HG03457 (cell line): ENCODE measurements at regions not wholly inside any gene's neighbourhood (a gene's known extent, or its start where the extent isn't known, plus 50 kb on each side); places are given as distances from the start of the nearest gene placed in this dataset.
"Not testable (repeated sequence)": the region's sequence is repeated elsewhere in the genome, so short reads cannot be mapped to it uniquely, and the experiment has no call there.

Source experiments
- ATAC-seq: cut with Tn5 transposase; IDR thresholded peaks from one replicate; pipeline ENCODE4 v1.9.1; 2021; ENCODE audit warnings: moderate number of reproducible peaks; ENCODE audit not compliant: unreplicated experiment

DNA sequence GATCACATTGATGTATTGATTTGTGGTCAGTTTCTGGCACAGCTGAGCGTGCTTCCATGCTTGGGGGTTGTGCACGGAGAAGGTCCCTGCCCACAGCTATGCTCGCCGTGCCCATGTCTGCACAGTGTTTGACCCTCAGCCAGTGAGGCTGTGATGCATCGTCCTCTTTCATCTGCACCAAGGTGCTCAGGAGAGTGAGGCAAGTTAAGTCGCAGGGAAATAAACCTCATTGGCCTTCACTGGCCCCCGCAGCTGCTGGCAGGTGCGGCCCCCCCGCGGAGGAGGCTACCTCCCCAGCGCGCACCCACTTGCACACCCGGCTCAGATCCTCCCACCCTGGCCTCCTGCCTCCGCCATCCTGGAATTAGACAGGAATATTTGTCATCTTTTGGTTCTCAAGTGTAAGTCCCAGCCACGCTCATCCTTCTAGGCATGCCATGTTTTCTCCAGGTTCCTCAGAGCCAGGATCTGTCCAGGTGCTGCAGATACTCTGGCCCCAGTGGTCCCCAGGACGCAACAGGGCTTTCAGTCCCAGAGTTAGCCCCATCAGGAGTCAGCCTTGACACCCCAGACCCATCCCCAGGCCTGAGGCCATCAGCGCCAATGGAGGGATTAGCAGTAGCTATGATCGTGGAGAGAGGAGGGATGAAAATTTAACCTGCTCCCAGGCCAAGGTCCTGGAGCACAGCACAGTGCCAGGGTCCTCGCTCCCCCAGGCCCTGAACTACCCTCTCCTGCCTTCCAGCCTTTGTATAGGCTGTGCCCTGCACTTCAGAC is 93.7 kb downstream of the OAT start:
- ATAC-seq = no peak

DNA sequence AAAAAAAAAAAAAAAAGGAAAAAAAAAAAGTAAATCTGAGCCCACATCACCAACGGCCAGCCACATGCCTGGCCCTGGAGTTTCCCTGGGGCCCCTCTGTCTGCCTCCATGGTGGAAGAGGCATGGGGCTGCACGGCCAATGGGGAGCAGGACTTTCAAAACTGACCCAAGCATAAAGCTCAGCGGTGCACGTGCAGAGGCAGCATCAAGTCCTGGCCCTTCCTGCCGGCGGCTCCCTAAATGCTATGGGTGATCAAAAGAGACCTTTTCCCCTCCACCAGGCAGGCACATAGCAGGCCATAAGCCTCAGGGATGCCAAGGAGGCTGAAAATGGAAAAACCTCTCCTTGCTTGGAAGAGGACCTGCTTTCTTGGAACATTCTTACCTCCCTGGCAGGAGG is 94.3 kb downstream of the OAT start:
- no peak for ATAC-seq

DNA sequence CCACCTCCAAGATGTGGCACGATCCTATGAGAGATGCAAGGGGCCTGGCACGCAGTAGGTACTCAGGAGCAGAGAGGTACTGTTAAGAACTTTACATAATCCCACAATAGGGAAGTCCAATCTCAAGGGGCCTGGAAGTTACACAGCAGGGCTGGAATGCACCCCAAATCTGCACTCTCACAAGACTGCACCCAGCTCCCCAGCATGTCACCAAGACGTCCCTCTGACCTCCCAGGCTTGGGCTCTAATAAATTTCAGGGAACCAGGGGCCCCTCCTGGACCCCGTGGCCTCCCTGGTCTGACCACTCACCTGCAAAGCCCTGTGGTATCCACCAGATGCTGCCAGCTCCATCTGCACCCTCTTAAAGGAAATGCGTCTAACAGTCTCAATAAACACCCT is 94.9 kb downstream of the OAT start:
- ATAC-seq = no peak

DNA sequence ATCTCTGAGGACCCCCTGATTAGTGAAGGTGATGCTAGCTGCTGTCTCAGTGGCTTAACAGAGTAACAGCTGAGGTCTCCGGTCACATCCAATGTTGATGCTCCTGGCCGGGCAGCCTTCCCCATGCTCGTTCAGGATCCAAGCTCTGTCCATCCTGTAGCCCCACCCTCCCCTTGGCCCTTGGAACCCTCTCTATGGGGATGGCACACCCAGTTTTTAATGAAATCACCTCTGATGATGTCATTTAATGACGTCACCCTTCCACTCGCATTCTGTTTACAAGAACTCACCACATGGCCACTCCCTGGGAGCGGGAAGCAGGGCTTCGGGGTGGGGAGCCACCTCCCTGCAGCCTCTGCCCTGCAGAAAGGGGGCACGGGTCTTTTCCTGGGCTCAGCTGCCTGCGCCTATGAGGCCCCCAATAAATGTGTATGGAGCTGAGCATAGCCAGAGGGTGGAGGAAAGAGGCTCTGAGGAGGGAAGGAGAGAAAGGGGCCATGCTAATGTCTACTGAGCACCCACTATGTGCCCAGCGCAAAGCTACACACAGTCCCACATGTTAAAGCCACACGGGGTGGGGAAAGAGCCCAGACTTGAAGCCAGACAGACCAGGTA is 95.5 kb downstream of the OAT start:
- no peak for ATAC-seq

DNA sequence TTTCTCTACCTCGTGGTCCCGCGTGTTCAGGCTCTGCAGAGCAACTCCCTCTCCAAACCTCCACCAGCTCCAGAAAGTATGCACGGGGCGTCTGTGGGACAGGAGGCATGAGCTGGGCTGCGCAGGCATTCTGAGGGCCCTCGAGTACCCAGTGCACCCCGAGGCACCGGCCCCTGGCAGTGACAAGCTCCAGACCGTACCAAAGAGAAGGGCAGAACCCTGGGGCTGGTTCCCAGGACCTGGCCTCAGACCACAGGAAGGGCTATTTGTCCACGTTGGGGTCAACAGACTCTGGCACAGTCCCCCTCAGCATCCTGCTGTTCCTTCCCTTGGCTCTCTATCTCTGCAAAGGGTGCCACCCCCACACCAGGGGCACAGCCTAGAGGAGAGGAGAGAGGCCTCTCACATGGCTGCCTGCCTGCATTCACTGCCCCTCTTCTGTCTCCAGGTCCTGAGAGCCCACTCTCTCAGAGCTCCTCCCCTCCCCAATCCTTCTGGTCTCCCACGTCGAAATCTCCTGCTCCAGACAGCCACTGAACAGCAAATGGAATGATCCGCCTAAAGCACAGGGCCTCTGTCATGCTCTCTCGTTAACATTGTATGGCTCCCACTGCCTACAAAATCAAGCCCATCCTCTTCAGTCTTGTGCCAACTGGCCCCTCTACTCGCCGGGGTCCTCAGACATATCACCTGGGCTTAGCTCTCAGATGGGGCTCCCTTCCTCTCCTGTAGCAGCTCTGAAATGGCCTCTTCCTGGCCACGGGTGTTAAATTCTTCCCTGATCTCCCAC is 96.3 kb downstream of the OAT start:
- ATAC-seq = no peak

DNA sequence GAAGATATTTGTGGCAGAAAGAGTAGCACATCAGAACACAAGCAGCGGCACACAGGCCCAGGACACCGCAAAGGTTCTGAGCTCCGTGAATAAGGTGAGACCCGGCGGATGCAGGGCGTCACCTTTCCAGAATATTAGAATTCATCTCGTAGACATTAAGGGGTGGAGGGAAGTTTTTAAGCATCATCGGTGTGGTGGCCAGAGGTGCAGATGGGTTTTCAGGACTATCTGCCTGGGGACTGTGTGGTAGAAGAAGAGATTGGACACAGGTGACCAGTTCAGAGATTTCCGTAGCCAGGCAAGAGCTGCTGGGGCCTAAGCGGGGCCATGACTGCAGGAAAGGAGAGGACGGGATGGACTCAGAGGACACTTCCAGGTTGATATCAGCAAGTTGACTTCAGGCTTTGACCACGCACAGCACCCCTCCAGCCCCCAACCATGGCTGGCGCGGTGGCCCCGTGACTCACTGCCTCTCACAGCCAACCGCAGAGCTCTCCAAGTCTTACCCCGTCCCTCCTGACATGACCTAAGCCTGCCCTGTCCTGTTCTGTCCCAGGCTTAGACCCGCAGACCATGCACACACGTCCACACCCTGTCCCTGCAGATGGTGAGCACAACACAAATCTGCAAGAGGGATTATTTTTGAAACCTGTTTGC is 97.2 kb downstream of the OAT start:
- no peak for ATAC-seq

DNA sequence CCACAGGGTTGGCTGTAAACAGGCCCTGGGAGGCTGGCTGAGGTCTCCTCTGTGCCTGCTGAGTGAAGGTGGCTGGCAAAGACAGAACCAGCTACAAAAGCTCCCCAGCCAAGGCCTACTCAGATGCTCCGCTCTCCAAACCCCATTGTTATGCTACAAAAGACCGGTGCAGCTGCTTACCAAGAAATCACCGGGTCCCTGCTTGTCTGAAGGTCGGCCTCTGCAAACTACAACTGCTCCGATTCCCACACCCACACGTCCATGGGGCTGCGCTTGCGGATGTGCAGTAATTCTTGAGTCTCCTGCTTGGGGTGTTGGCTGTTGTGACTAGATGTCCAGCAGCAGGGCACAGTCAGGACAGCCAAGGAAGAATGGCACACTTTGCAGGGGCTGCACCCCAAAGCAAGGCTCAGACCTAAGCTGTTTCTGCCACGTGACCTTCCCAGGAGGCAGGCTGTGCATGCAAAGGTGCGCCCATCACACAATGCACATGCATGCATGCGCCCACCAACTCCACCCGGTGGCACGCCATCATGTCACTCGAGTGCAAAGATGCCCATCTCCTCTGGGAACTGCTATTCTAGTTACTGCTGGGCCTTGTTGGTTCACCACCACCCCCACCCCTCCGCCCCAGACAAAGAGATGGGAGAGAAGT is 97.8 kb downstream of the OAT start:
- ATAC-seq = no peak

DNA sequence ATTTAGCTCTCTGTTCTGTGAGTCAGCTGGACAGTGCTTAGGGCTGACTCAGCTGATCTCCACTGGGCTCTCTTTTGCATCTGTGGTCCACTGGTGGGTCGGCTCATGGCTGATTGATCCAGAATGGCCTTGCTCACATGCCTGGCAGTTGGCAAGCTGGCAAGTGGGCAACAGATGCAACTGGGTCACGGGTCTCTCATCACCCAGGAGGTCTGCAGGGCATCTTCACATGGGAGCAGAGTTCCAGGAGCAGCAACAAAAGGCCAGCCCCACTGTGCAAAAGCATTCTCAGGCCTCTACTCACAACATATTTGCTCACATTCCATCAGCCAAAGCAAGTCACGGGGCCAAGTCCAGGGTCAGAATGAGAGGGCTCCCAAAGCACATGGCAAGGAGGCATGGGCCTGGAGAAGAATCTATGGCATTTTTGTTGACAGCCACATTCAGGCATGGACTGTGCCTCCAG is 98.8 kb downstream of the OAT start:
- no peak for ATAC-seq

DNA sequence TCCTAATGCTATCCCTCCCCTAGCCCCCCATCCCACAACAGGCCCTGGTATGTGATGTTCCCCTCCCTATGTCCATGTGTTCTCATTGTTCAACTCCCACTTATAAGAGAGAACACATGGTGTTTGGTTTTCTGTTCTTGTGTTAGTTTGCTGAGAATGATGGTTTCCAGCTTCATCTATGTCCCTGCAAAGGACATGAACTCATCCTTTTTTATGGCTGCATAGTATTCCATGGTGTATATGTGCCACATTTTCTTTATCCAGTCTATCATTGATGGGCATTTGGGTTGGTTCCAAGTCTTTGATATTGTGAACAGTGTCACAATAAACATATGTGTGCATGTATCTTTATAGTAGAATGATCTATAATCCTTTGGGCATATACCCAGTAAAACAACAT is 99.2 kb downstream of the OAT start:
- not testable (repeated sequence) for ATAC-seq

DNA sequence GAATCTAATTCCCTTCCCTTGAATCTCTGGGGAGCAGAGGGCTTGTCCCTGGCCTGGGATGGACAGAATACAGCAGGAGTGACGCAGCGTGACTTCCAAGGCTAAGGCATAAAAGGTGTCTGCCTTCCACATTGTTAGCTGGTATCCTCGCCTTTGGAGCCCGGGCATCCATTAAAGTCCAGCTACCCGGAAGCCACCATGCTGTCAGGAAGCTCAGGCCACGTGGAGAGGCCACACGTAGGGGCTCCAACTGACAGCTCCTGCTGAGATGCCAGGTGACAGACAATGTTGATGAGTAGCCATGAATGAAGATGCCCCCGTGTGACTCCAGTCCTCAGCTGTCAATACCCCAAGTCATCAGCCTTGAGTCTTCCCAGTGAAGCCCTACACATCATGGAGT is 99.9 kb downstream of the OAT start:
- ATAC-seq = no peak

DNA sequence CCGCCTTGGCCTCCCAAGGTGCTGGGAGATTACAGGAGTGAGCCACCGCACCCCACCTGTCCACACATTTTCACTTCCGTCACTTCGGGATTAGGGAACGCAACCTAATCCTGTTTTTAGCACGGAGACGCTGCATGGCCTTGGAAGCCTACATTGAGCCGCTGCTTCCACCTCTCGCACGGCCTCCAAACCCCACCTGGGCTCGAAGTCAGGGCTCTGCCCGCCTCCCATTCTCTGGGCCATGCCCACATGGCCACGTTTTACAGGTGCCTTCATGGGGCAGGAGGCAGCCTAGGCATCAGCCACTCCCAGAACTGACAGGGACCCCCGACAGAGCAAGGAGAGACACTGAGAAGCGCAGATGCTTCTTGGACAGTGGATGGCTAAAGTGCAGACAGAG is 100.6 kb downstream of the OAT start:
- ATAC-seq = no peak

DNA sequence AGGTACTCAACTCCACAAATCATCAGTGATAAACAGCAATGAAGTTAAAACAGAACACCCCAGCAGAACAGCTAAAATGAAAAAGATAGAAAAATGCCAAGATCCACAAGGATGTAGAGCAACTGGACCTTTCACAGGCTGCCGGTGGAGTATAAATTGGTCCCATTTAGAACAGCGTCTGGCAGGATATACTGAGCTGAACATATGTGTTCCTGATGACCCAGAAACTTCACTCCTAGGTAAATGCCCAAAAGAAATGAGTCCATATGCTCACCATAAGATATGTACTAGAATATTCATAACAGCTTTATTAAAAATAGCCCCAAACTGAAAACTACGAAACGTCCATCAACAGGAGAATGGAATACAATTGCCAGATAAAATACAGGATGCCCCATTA is 102.4 kb downstream of the OAT start:
- no peak for ATAC-seq

DNA sequence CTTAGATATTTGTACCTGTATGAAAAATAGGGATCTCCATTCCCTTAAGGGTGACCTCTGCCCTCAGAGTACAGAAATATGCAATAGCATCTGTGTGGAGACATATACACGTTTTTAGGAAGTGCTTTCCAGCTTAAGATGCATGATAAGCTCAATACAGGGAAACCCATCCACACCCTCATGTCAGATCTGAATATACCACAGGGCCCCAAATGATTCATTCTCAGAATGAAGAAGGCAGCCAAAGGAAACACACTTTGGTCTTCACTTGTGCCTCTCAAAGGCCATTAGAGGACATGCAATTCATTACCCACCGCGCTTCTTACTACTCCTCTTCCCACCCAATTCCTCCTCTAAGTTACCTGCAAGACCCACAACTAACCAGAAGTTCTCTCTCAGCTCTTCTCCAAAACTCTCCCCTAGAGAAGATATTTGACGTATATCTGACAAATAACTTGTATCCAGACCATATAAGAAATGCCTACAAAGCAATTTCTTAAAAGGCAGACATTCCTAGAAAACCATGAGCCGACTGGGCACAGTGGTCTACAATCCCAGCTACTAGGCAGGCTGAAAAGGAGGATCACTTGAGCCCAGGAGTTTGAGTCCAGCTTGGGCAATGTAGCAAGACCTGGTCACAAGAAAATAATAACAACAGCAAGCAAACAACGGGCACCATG is 103.0 kb downstream of the OAT start:
- no peak for ATAC-seq

DNA sequence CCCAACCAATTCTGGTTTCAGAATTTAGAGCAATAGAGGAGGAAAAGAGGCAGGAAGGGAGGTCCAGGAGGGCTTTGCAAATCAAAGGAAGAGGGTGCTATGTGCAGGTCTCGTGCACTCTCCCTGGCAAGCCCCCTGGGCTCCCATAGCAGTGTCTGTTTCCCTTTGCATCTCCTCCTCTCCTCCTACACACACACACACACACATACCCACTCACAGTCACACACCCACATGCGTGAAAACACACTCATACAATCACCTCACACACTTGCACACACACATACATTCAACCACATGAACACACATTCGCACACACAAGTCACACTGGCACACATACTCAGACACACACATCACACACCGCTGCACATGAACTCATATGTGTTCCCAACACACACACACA is 105.3 kb downstream of the OAT start:
- no peak for ATAC-seq

DNA sequence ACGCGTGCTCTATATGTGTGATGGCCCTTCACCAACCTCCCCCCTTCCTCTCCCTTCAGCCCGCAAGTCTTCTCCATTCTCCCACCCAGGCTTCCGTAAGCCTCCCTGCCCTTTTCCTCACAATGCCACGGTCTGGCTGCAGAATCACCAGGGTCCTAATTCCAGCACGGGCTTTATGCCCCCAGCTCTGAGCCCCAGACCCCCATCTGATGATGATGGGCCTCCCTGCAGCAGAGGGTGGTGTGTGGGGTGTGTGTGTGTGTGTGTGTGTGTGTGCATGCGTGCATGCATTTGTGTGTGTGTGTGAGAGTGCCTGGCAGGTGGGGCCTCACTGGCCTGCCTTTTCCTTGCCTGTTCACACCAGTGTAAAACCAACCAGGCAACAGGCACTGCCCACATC is 109.9 kb downstream of the OAT start:
- no peak for ATAC-seq

DNA sequence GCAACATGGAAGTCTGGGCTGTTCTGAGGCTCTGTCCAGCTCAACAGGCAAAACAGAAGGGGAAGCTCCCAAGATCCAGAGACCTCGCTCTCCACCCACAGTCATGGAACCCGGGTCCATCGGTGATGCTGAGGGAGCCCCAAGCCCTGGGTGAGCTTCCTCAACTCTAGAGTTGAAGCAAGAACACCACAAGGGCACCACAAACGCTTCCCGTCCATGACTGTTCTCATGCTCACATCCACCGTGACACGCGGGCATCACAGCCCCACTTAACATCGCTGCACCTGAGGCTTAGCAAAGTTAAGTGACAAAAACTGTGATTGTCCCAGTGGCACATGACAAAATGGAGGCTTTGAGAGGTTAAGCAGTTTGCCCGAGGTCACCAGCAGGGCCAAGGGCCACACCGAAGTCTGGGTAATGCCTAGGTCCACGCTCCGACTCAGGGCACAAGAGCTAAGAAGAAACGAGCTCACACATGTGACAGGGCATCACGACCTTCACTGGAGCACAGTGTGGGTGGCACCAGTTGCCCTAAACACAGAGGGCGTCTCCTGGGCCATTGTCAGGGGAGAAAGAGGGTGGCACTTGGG is 110.6 kb downstream of the OAT start:
- ATAC-seq = no peak

DNA sequence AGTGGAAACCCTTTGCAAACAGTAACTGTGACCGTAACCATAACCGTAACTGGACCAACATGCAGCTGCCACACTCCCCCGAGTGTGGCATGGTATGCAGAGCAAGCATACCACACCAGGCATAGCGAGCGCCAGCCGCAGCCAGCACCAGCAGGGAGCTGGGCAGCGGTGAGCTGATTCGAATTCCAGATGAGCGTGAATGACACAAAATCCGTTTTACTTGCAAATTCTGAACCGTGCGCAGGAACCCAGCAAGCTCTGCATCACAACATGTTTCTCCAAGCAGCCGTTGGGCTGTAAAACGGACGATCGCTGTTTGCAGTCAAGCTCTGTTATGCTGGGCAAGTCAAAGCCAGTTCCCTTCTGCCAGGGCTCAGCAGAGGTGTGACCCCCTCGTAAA is 111.1 kb downstream of the OAT start:
- ATAC-seq = no peak

DNA sequence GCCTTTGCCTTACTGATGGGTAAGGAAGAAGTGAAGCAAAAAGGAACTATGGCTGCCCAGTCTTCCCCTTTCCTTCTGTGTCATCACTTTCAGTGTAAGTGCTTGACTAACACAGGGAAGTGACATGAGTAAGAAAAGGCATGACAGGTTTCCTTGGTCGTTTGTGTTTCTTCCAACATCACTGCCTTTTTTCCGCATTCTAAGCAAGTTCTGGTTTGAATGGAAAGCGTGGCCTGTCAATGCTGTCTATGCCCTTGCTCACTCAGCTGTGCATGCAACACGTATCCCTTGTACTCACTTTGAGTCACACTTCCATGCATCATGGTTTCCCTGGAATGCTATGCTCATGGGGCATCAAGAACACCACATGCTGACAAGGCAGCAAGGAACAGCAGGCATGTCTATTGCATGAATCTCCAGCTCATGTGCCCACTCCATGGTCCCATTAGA is 111.8 kb downstream of the OAT start:
- no peak for ATAC-seq

DNA sequence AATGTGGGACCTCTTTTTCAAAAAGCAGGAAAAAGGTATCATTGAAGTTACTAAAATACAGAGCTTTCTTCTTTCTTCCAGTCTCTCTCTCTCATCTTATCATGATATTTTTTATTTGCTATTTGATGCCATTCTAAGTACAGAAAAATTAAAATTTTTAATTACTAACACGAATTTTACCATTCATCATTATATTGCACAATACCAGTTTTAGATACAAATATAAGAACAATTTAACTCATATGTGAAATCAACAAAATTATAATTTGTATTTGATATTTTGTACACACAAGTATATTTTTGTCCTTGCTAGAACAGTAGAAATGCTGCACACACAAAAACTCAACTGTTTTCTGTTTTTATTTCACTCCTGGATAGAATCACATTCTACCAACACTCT is 112.2 kb downstream of the OAT start:
- ATAC-seq = no peak

DNA sequence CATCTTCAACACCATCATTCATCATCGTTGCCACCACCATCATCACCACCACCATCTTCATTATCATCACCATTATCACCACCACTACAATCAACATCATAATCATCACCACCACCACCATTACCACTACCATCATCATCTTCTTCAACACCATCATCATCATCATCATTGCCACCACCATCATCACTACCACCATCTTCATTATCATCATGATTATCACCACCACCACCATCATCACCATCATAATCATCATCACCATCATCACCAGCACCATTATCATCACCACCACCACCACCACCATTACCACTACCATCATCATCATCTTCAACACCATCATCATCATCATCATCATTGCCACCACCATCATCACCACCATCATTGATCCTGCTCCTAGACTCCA is 112.7 kb downstream of the OAT start:
- ATAC-seq = no peak
